HG03280 (cell line): ENCODE measurements at regions not wholly inside any gene's neighbourhood (a gene's known extent, or its start where the extent isn't known, plus 50 kb on each side); places are given as distances from the start of the nearest gene placed in this dataset.

ENCODE experiments used
- ATAC-seq: cut with Tn5 transposase; IDR thresholded peaks from one replicate; pipeline ENCODE4 v1.9.1; 2021; ENCODE audit warnings: mild to moderate bottlenecking, moderate library complexity; ENCODE audit not compliant: unreplicated experiment

- ATAC-seq: no peak
Measured at GRCh38 chr13:111992911-111993310, 74.0 kb upstream of the SOX1 start.

DNA sequence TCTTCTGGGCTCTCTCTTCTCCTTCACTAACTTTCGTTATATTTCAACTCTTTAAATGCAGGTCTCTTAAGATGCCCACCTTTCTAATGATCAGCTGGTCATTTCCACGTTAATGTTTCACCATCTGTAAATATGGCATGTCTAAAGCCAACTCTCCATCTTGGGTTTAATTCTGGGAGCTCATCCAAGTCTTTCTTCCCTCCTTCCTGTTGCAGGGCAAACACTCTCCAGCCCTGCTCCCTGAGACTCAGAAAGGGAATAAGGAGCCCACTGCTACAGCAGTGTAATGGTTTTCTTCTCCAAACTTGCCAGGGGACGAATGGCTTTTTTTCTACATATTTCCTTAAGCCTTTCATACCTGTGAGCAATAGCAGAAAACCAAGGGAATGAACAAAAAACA lies 73.3 kb upstream of the SOX1 start:
- ATAC-seq: no peak

GRCh38 chr13:111994578-111994977 lies 72.4 kb upstream of the SOX1 start:
- no peak for ATAC-seq

DNA sequence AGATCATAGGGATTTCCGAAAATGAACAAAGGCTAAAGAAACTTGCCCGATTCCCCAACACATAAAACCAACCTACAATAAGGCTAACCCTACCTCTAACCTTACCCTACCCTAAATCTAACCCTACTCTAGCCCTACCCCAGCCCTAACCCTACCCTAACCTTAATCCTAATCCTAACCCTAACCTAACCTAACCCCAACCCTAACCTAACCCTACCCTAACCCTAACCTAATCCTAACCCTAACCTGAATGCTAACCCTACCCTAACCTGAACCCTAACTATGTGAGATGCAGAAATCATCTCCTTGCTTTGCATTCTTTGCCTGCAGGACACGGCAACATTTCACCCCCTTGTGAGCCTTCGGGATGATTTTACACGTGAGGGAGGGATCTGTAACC lies 67.6 kb upstream of the SOX1 start:
- ATAC-seq: no peak

GRCh38 chr13:112000888-112001287 lies 66.1 kb upstream of the SOX1 start:
- ATAC-seq: no peak

- no peak for ATAC-seq
Measured at GRCh38 chr13:112001571-112001970, 65.4 kb upstream of the SOX1 start.

DNA sequence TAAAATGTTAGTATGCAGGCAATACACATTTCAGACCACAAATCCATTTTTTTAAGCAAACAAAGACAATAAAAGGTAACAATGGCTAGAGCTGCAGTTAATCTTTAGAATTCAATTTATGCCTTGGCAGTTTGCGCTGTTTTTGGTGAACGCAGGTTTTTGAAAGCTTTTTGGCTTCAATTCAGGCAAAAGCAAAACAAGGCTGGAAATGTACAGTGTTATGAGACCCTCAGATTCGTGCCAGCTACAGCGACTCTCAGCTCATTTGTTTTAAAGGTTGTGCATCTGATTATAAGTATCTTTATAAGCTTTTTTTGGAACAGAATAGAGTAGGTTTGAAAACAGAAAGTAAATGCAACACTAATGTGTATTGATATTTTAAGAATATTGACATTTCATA lies 63.6 kb upstream of the SOX1 start:
- ATAC-seq: no peak

DNA sequence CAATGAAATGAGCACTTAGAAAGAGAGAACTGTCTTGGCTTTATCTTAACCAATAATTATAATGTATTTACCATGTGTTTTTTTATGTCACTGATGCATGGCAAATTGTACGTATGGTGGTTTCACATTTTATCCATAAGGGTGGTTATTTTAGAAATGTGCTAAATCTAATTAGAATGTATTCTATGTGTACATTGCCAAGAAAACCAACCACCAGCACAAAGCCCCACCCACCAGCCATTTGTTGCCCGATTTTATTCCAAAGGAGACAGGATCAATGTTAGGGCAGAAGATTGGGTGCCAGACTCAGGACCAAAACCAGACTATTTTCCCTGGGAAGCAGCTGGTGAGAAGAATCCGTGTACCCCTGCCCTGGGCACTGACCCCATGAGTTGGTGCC lies 63.0 kb upstream of the SOX1 start:
- ATAC-seq: no peak

DNA sequence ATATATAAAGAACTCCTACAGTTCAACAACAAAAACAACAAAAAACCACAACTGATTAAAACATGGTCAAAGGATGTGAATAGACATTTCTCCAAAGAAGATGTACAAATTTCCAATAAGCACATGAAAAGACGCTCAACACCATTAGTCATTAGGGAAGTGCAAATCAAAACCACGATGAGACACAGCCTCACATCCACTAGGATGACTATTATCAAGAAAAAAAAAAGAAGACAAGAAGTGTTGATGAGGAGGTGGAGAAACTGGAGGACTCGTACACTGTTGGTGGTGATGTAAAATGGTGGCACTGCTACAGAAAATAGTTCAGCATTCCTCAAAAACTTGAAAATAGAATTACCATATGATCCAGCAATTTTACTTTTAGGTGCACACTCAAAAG lies 61.0 kb upstream of the SOX1 start:
- ATAC-seq: no peak

DNA sequence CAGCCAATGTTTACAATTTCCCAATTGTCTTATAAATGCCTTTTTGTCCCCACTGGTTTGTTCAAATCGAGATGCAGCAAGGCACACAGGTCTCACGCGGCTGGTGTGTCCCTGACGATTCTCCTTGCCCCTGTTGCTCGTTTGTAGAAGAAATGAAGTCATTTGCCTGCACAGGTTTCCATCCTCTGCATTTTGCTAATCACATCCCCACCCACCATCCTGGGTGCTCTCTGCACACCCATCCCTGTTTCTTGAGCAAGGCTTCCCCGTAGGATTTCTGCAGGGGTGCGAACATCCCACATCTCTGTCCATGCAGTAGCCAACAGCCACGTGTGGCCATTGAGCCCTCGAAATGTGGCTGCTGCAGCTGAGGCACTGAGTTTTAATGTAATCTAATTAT lies 59.8 kb upstream of the SOX1 start:
- no peak for ATAC-seq

GRCh38 chr13:112010714-112011113 lies 56.2 kb upstream of the SOX1 start:
- ATAC-seq: no peak

- no peak for ATAC-seq
Measured at GRCh38 chr13:112012016-112012704, 54.8 kb upstream of the SOX1 start.

GRCh38 chr13:112012705-112013085 lies 54.3 kb upstream of the SOX1 start:
- no peak for ATAC-seq

DNA sequence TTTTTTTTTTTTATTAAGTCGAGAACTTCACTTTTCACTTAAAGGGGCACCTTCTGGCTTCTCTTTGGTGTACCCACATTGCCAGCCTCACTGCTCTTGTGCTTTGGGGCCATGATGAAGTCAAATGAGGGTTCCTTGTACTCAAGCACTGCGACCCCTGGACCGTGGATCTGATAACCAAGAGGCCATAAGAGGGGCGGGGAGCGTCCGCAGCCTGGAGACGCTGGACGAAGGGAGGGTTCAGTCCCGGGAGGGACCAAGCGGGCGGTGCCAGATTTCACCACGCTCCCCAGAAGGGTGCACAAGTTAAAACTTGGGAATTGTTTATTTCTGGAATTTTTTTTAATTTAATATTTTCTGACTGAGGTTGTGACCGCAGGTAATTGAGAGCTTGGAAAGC lies 53.3 kb upstream of the SOX1 start:
- ATAC-seq: no peak

DNA sequence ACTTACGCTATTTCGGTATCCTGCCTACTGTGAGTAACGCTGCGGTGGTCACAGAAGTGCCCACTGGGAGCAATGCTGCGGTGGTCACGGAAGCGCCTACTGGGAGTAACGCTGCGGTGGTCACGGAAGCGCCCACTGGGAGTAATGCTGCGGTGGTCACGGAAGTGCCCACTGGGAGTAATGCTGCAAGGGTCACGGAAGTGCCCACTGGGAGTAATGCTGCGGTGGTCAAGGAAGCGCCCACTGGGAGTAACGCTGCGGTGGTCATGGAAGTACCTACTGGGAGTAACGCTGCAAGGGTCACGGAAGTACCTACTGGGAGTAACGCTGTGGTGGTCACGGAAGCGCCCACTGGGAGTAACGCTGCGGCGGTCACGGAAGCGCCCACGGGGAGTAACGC lies 52.1 kb upstream of the SOX1 start:
- no peak for ATAC-seq
